Neutrophil (primary cell): ENCODE measurements at regions not wholly inside any gene's neighbourhood (a gene's known extent, or its start where the extent isn't known, plus 50 kb on each side); places are given as distances from the start of the nearest gene placed in this dataset.

Experiments used
- H3K27ac ChIP-seq: fragments of 200-600 bp; sonication (generic); 2 replicates; pipeline ENCODE4 v1.5.1; 2016; ENCODE audit warnings: mild to moderate bottlenecking, moderate library complexity
- H3K27me3 ChIP-seq: fragments of 200-600 bp; sonication (generic); 2 replicates; pipeline ENCODE4 v1.6.0; 2016; ENCODE audit warnings: mild to moderate bottlenecking
- H3K36me3 ChIP-seq: fragments of 200-600 bp; sonication (generic); 2 replicates; pipeline ENCODE4 v1.5.1; 2017
- H3K4me1 ChIP-seq, 2 experiments: fragments of 200-600 bp in 1 of 2; sonication (generic) in 1 of 2; 1 replicate in 1 of 2; 2 replicates in 1 of 2; pipeline versions ENCODE4 v1.5.1 to v1.6.1; 2013 to 2016; ENCODE audit warnings: low read depth in 1 of 2, low read length in 1 of 2, mild to moderate bottlenecking in 1 of 2, moderate library complexity in 1 of 2; ENCODE audit not compliant: control insufficient read depth in 1 of 2, insufficient read depth in 1 of 2
- H3K4me3 ChIP-seq, 2 experiments: fragments of 200-600 bp in 1 of 2; sonication (generic) in 1 of 2; 1 replicate in 1 of 2; 2 replicates in 1 of 2; pipeline ENCODE4 v1.5.1; 2013 to 2016; ENCODE audit warnings: low read depth in 1 of 2, low read length in 1 of 2, mild to moderate bottlenecking in 1 of 2, moderate library complexity in 1 of 2
- H3K9me3 ChIP-seq: fragments of 200-600 bp; sonication (generic); 2 replicates; pipeline ENCODE4 v1.5.1; 2016
- TF ChIP-seq, protein P1 (sequence below): fragments of 200-600 bp; sonication (generic); IDR thresholded peaks from 2 replicates; pipeline ENCODE4 v1.5.1; 2016; ENCODE audit warnings: antibody characterized with exemption

DNA sequence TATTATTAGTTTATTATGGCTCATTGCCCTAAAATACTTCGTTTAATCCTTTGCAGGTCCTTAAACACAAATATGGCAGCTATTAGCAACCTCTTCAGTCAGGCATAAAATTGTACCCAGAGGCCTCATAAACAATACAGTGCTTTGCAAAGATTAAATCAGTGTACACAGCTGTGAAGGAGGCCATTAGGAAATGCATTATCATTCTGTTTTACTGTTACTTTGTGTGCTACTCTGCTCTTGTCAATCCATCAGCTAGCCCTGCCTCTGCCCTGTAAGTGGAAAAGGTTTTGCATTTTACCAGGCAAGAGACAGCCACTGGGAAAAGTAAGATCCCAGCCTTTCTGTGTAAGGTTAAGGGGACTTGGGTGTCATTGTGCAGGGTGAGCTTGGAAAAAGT, 415.7 kb upstream of the DAB1 start:
- Histone ChIP-seq H3K36me3 (no peaks in the 10 kb centered on the region), H3K27ac (no peak overlapping the region), H3K9me3 (no peaks in the 10 kb centered on the region), H3K4me3 (no peak overlapping the region), H3K27me3 (no peaks in the 10 kb centered on the region), H3K4me1 (no peaks in the 10 kb centered on the region)
- TF ChIP-seq, protein P1, sequence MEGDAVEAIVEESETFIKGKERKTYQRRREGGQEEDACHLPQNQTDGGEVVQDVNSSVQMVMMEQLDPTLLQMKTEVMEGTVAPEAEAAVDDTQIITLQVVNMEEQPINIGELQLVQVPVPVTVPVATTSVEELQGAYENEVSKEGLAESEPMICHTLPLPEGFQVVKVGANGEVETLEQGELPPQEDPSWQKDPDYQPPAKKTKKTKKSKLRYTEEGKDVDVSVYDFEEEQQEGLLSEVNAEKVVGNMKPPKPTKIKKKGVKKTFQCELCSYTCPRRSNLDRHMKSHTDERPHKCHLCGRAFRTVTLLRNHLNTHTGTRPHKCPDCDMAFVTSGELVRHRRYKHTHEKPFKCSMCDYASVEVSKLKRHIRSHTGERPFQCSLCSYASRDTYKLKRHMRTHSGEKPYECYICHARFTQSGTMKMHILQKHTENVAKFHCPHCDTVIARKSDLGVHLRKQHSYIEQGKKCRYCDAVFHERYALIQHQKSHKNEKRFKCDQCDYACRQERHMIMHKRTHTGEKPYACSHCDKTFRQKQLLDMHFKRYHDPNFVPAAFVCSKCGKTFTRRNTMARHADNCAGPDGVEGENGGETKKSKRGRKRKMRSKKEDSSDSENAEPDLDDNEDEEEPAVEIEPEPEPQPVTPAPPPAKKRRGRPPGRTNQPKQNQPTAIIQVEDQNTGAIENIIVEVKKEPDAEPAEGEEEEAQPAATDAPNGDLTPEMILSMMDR: no peak

- H3K27ac ChIP-seq: no peak overlapping the region
- no peaks in the 10 kb centered on the region for H3K36me3 ChIP-seq
- no peaks in the 10 kb centered on the region for H3K27me3 ChIP-seq
- TF ChIP-seq, protein P1: no peak
- H3K4me1 ChIP-seq: no peaks in the 10 kb centered on the region
- H3K4me3 ChIP-seq: no peak overlapping the region
- H3K9me3 ChIP-seq: no peaks in the 10 kb centered on the region
These were observed 415.2 kb upstream of the DAB1 start for GRCh38 chr1:57839067-57839466.

- TF ChIP-seq, protein P1: no peak
- H3K4me1 ChIP-seq: no peaks in the 10 kb centered on the region
- H3K27ac ChIP-seq: no peak overlapping the region
- no peaks in the 10 kb centered on the region for H3K36me3 ChIP-seq
- H3K9me3 ChIP-seq: no peaks in the 10 kb centered on the region
- H3K4me3 ChIP-seq: no peak overlapping the region
- no peaks in the 10 kb centered on the region for H3K27me3 ChIP-seq
These were observed 411.8 kb upstream of the DAB1 start for GRCh38 chr1:57835620-57836019.

GRCh38 chr1:57833296-57833695, 409.4 kb upstream of the DAB1 start:
- no peak overlapping the region for H3K4me3 ChIP-seq
- TF ChIP-seq, protein P1: no peak
- no peaks in the 10 kb centered on the region for H3K9me3 ChIP-seq
- H3K27me3 ChIP-seq: no peaks in the 10 kb centered on the region
- H3K27ac ChIP-seq: no peak overlapping the region
- no peaks in the 10 kb centered on the region for H3K4me1 ChIP-seq
- H3K36me3 ChIP-seq: no peaks in the 10 kb centered on the region

DNA sequence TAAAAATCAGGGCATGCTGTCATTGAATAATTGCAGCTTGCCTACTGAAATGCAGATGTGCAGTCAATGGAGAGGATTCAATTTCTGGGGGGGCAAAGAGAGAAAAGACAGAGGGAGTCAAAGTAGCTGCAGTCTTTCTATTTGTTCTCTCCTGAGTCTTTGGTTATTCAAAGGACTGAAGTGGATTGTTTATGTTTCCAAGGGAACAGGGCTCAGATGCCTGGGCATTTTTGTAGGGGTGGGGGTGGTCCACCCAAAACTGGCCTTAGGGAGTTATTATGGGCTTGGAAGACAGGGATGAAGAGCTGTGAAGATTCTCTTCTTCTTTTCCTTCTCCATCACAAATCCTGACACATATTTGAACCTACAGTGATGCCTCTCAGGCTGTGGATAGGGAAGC, 408.8 kb upstream of the DAB1 start:
- H3K4me1 ChIP-seq: no peaks in the 10 kb centered on the region
- TF ChIP-seq, protein P1: no peak
- no peaks in the 10 kb centered on the region for H3K9me3 ChIP-seq
- H3K27ac ChIP-seq: no peak overlapping the region
- H3K36me3 ChIP-seq: no peaks in the 10 kb centered on the region
- no peak overlapping the region for H3K4me3 ChIP-seq
- no peaks in the 10 kb centered on the region for H3K27me3 ChIP-seq

DNA sequence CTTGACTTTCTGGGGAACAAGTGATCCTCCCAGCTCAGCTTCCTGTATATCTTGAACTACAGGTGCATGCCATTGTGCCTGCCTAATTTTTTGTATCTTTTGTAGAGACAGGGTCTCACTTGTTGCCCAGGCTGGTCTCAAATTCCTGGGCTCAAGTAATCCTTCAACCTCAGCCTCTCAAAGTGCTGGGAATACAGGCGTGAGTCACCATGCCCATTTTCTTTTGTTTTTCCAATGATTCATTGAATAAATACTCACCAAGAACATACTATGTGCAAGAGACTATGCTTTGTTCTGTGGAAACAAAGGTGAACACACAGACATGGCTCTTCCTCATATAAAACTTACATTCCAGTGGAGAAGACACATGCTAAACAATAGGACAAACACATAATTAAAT, 407.8 kb upstream of the DAB1 start:
- Histone ChIP-seq H3K27ac (no peak overlapping the region), H3K27me3 (no peaks in the 10 kb centered on the region), H3K4me1 (no peaks in the 10 kb centered on the region), H3K36me3 (no peaks in the 10 kb centered on the region), H3K9me3 (no peaks in the 10 kb centered on the region), H3K4me3 (no peak overlapping the region)
- TF ChIP-seq, protein P1: no peak
